ENCODE measurements at regions not wholly inside any gene's neighbourhood (a gene's known extent, or its start where the extent isn't known, plus 50 kb on each side); places are given as distances from the start of the nearest gene placed in this dataset.

- no peaks in the 10 kb centered on the region for H3K4me1 ChIP-seq (ENCODE audit: insufficient read depth, low read length, poor library complexity, severe bottlenecking)
- intact Hi-C loops (cut with micrococcal nuclease; ENCODE audit: unreplicated experiment), result no loop called here
- no peak for DNase-seq (ENCODE audit: low spot score)
- H3K36me3 ChIP-seq (ENCODE audit: insufficient read depth, low read length), result no peaks in the 10 kb centered on the region
- ChIA-PET POLR2A (no interaction called here), CTCF (ENCODE audit: unreplicated experiment) (no interaction called here)
- H3K27ac ChIP-seq (ENCODE audit: low read depth, low read length, poor library complexity, severe bottlenecking), result no peak overlapping the region
- H3K4me3 ChIP-seq (ENCODE audit: low read depth, low read length, poor library complexity, severe bottlenecking), result no peak overlapping the region
- no peak overlapping the region for H3K4me2 ChIP-seq (ENCODE audit: low read length)
- H4K20me1 ChIP-seq (ENCODE audit: insufficient read depth, low read length), result no peaks in the 10 kb centered on the region
- no TSS peak for BruUV-seq (replicated peaks)
- H3K9me2 ChIP-seq (ENCODE audit: insufficient read depth, low read length), result no peaks in the 10 kb centered on the region
- TF ChIP-seq EZH2phosphoT487 (IDR thresholded peaks at IDR 0.05; ENCODE audit: borderline replicate concordance, low read depth, low read length), result no peak
- H2AFZ ChIP-seq (ENCODE audit: low read length), result no peak overlapping the region
- H3K79me2 ChIP-seq (ENCODE audit: insufficient read depth, low read depth, low read length), result no peaks in the 10 kb centered on the region
- no peaks in the 10 kb centered on the region for H3K9me3 ChIP-seq (ENCODE audit: low read length)
Observed at GRCh38 chr11:133745791-133746190, 99.5 kb downstream of the SPATA19 start.

GRCh38 chr11:133742353-133742752, 103.0 kb downstream of the SPATA19 start:
- Histone ChIP-seq H3K4me2 (ENCODE audit: low read length) (no peak overlapping the region), H3K79me2 (ENCODE audit: insufficient read depth, low read depth, low read length) (no peaks in the 10 kb centered on the region), H3K36me3 (ENCODE audit: insufficient read depth, low read length) (no peaks in the 10 kb centered on the region), H3K9me3 (ENCODE audit: low read length) (no peaks in the 10 kb centered on the region), H2AFZ (ENCODE audit: low read length) (no peak overlapping the region), H4K20me1 (ENCODE audit: insufficient read depth, low read length) (no peaks in the 10 kb centered on the region), H3K9me2 (ENCODE audit: insufficient read depth, low read length) (no peaks in the 10 kb centered on the region), H3K4me3 (ENCODE audit: low read depth, low read length, poor library complexity, severe bottlenecking) (no peak overlapping the region), H3K27ac (ENCODE audit: low read depth, low read length, poor library complexity, severe bottlenecking) (no peak overlapping the region), H3K4me1 (ENCODE audit: insufficient read depth, low read length, poor library complexity, severe bottlenecking) (no peaks in the 10 kb centered on the region)
- no peak for DNase-seq (ENCODE audit: low spot score)
- BruUV-seq (replicated peaks), result no TSS peak
- ChIA-PET POLR2A (no interaction called here), CTCF (ENCODE audit: unreplicated experiment) (no interaction called here)
- intact Hi-C loops (cut with micrococcal nuclease; ENCODE audit: unreplicated experiment), result no loop called here
- no peak for TF ChIP-seq CTCF (conservative IDR thresholded peaks at IDR 0.05; ENCODE audit: low read length)
- TF ChIP-seq EZH2phosphoT487 (IDR thresholded peaks at IDR 0.05; ENCODE audit: borderline replicate concordance, low read depth, low read length), result no peak

- Histone ChIP-seq H2AFZ (ENCODE audit: low read length) (no peak overlapping the region), H3K9me3 (ENCODE audit: low read length) (no peaks in the 10 kb centered on the region), H3K9me2 (ENCODE audit: insufficient read depth, low read length) (no peaks in the 10 kb centered on the region), H3K4me1 (ENCODE audit: insufficient read depth, low read length, poor library complexity, severe bottlenecking) (no peaks in the 10 kb centered on the region), H3K27ac (ENCODE audit: low read depth, low read length, poor library complexity, severe bottlenecking) (no peak overlapping the region), H3K4me2 (ENCODE audit: low read length) (no peak overlapping the region), H3K79me2 (ENCODE audit: insufficient read depth, low read depth, low read length) (no peaks in the 10 kb centered on the region), H3K36me3 (ENCODE audit: insufficient read depth, low read length) (no peaks in the 10 kb centered on the region), H3K4me3 (ENCODE audit: low read depth, low read length, poor library complexity, severe bottlenecking) (no peak overlapping the region), H4K20me1 (ENCODE audit: insufficient read depth, low read length) (no peaks in the 10 kb centered on the region)
- DNase-seq (ENCODE audit: low spot score), result no peak
- CTCF ChIA-PET (ENCODE audit: unreplicated experiment), result interaction anchor here (0.6 kb wide), 1 partner anchor 357 kb away, joined by 3 read pairs; no protein-coding TSS in a partner anchor
- no TSS peak for BruUV-seq (replicated peaks)
- intact Hi-C loops (cut with micrococcal nuclease; ENCODE audit: unreplicated experiment), result no loop called here
- TF ChIP-seq EZH2phosphoT487 (IDR thresholded peaks at IDR 0.05; ENCODE audit: borderline replicate concordance, low read depth, low read length), result no peak
- no peak for TF ChIP-seq CTCF (conservative IDR thresholded peaks at IDR 0.05; ENCODE audit: low read length)
- POLR2A ChIA-PET, result interaction anchor here (0.5 kb wide), 1 partner anchor 15 kb away, joined by 3 read pairs; no protein-coding TSS in a partner anchor
Observed at GRCh38 chr11:133740963-133741362, 104.3 kb downstream of the SPATA19 start.

Measured in OCI-LY7 (cell line).